DOHH2 (cell line): ENCODE measurements at regions not wholly inside any gene's neighbourhood (a gene's known extent, or its start where the extent isn't known, plus 50 kb on each side); places are given as distances from the start of the nearest gene placed in this dataset.

Experiments
- H3F3A ChIP-seq: fragments of 200-600 bp; sonication (generic), shearing (Covaris generic); 2 replicates; pipeline ENCODE4 v1.6.0; 2016; ENCODE audit warnings: antibody characterized with exemption, mild to moderate bottlenecking; ENCODE audit not compliant: control insufficient read depth, insufficient read depth
- H3K27ac ChIP-seq: fragments of 200-600 bp; sonication (generic); 2 replicates; pipeline ENCODE4 v1.5.1; 2014; ENCODE audit warnings: low read depth, mild to moderate bottlenecking, low read length, moderate library complexity
- H3K27me3 ChIP-seq: fragments of 200-600 bp; sonication (generic); 2 replicates; pipeline ENCODE4 v1.6.1; 2014; ENCODE audit warnings: mild to moderate bottlenecking, low read length, mixed read lengths; ENCODE audit not compliant: control insufficient read depth
- H3K36me3 ChIP-seq: fragments of 200-600 bp; sonication (generic); 2 replicates; pipeline ENCODE4 v1.6.1; 2014; ENCODE audit warnings: mild to moderate bottlenecking, low read length, moderate library complexity, mixed read lengths; ENCODE audit not compliant: control insufficient read depth
- H3K4me1 ChIP-seq: fragments of 200-600 bp; sonication (generic); 2 replicates; pipeline ENCODE4 v1.6.1; 2014; ENCODE audit warnings: mild to moderate bottlenecking, low read length, mixed read lengths; ENCODE audit not compliant: control insufficient read depth
- H3K4me2 ChIP-seq: fragments of 200-600 bp; sonication (generic); 2 replicates; pipeline ENCODE4 v1.6.0; 2014; ENCODE audit warnings: mild to moderate bottlenecking, low read length, moderate library complexity
- H3K4me3 ChIP-seq: fragments of 200-600 bp; sonication (generic); 2 replicates; pipeline ENCODE4 v1.5.1; 2014; ENCODE audit warnings: mild to moderate bottlenecking, low read length, mixed read lengths
- H3K79me2 ChIP-seq: fragments of 200-600 bp; sonication (generic); 2 replicates; pipeline ENCODE4 v1.6.1; 2014; ENCODE audit warnings: mild to moderate bottlenecking, low read length, mixed read lengths; ENCODE audit not compliant: control insufficient read depth
- H3K9me2 ChIP-seq: fragments of 200-600 bp; sonication (generic); replicated peaks from 2 replicates; pipeline ENCODE4 v1.6.1; 2014; ENCODE audit warnings: mild to moderate bottlenecking, low read length, mixed read lengths; ENCODE audit not compliant: control insufficient read depth
- H3K9me3 ChIP-seq: fragments of 200-600 bp; sonication (generic); 2 replicates; pipeline ENCODE4 v1.6.1; 2014; ENCODE audit warnings: antibody characterized with exemption, low read length, mixed read lengths; ENCODE audit not compliant: control insufficient read depth, insufficient read depth
- H4K20me1 ChIP-seq: fragments of 200-600 bp; sonication (generic); 2 replicates; pipeline ENCODE4 v1.6.0; 2014; ENCODE audit warnings: low read depth, mild to moderate bottlenecking, antibody characterized with exemption, low read length, moderate library complexity; ENCODE audit not compliant: control insufficient read depth, insufficient read depth
- CTCF ChIP-seq: fragments of 200-600 bp; sonication (generic); IDR thresholded peaks from one replicate; pipeline ENCODE4 v1.5.1; 2014; ENCODE audit warnings: antibody characterized with exemption, mild to moderate bottlenecking, low read depth, low read length; ENCODE audit not compliant: poor library complexity, severe bottlenecking
- EZH2phosphoT487 ChIP-seq: fragments of 200-600 bp; sonication (generic); IDR thresholded peaks from 2 replicates; pipeline ENCODE4 v1.6.1; 2017; ENCODE audit warnings: borderline replicate concordance, mild to moderate bottlenecking, antibody characterized with exemption, low read length, moderate library complexity, mixed read lengths

- no peak for TF ChIP-seq EZH2phosphoT487
- TF ChIP-seq CTCF = no peak
- H3K9me2 ChIP-seq = no peaks in the 10 kb centered on the region
- H3K4me1 ChIP-seq = peaks cover 17% of the 10 kb centered on the region
- H3K79me2 ChIP-seq = no peaks in the 10 kb centered on the region
- no peaks in the 10 kb centered on the region for H3K36me3 ChIP-seq
- no peaks in the 10 kb centered on the region for H3K27me3 ChIP-seq
- H3K4me2 ChIP-seq = peak overlapping the region; percentile 25
- peak overlapping the region; percentile 22 for H3K27ac ChIP-seq
- H3F3A ChIP-seq = 0 out of 2 replicates have a peak, but pooled peaks cover 2% of the 10 kb centered on the region
- H4K20me1 ChIP-seq = no peaks in the 10 kb centered on the region
- no peaks in the 10 kb centered on the region for H3K9me3 ChIP-seq
- peak overlapping the region; percentile 25 for H3K4me3 ChIP-seq
Measured at GRCh38 chr3:62954580-62954979, 79.4 kb upstream of the CADPS start.

- H4K20me1 ChIP-seq = no peaks in the 10 kb centered on the region
- TF ChIP-seq CTCF = no peak
- no peak for TF ChIP-seq EZH2phosphoT487
- no peaks in the 10 kb centered on the region for H3K9me3 ChIP-seq
- H3K9me2 ChIP-seq = no peaks in the 10 kb centered on the region
- no peaks in the 10 kb centered on the region for H3K27me3 ChIP-seq
- H3K27ac ChIP-seq = peak overlapping the region; percentile 22
- no peaks in the 10 kb centered on the region for H3K79me2 ChIP-seq
- H3K4me2 ChIP-seq = peak overlapping the region; percentile 25
- peak overlapping the region; percentile 25 for H3K4me3 ChIP-seq
- peaks cover 17% of the 10 kb centered on the region for H3K4me1 ChIP-seq
- H3F3A ChIP-seq = 0 out of 2 replicates have a peak, but pooled peaks cover 2% of the 10 kb centered on the region
- H3K36me3 ChIP-seq = no peaks in the 10 kb centered on the region
Measured at GRCh38 chr3:62955126-62955525, 79.9 kb upstream of the CADPS start.

- Histone ChIP-seq H3K4me1 (peaks cover 17% of the 10 kb centered on the region), H3K4me2 (no peak overlapping the region), H3K4me3 (no peak overlapping the region), H3K9me3 (no peaks in the 10 kb centered on the region), H3F3A (0 out of 2 replicates have a peak, but pooled peaks cover 2% of the 10 kb centered on the region), H3K79me2 (no peaks in the 10 kb centered on the region), H4K20me1 (no peaks in the 10 kb centered on the region), H3K27ac (no peak overlapping the region), H3K9me2 (no peaks in the 10 kb centered on the region), H3K36me3 (no peaks in the 10 kb centered on the region), H3K27me3 (no peaks in the 10 kb centered on the region)
- no peak for TF ChIP-seq CTCF
- TF ChIP-seq EZH2phosphoT487 = no peak
Measured at GRCh38 chr3:62956411-62956810, 81.2 kb upstream of the CADPS start.
